NOMO-1 treated with dmso at 0.1 percent for 144 hours (cell line): ENCODE measurements at regions not wholly inside any gene's neighbourhood (a gene's known extent, or its start where the extent isn't known, plus 50 kb on each side); places are given as distances from the start of the nearest gene placed in this dataset.

ENCODE experiments used
- DNase-seq: peaks from one replicate; lab custom pipeline; 2025; ENCODE audit not compliant: unreplicated experiment; lab: John Stamatoyannopoulos, UW

DNA sequence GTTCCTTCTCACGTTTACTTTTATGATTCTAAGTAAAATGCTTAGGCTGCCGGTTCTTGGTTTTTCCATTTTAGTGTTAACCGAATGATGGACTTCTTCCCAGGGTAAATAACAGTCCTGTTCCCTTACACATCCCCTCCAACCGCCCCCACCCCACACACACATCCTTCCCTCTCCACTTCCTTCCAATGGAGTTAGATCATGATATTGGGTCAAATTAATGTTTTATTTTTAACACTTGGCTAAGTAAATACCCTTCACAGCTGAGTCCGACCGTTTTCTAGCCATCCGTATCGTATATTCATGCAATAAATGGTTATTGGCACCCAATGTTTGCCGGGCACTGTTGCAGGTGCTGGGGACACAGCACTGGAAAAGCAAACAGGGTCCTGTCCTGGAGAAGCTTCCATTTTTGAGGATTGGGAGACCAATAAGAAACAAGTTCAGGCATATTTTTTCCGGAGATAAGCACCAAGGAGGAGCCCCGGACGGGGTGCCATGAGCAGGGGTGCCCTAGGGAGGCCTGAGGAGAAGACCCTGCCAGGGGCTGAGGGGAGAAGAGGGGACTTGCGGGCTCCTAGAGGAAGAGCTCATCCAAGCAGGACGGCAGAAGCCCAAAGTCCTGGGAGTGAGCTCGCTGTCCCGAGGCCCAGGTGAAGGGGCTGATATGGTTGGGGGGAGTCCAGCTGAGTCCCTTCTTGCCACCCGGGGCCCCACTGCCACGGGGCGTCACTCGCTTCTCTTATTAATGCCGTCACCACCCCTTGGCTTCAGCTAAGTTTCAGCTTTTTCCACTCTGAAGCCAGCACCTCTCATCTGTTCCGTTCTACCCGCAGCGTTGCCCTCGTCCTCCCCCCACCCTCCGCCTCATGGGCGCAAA lies 126.0 kb upstream of the RET start:
- no peak for DNase-seq

DNA sequence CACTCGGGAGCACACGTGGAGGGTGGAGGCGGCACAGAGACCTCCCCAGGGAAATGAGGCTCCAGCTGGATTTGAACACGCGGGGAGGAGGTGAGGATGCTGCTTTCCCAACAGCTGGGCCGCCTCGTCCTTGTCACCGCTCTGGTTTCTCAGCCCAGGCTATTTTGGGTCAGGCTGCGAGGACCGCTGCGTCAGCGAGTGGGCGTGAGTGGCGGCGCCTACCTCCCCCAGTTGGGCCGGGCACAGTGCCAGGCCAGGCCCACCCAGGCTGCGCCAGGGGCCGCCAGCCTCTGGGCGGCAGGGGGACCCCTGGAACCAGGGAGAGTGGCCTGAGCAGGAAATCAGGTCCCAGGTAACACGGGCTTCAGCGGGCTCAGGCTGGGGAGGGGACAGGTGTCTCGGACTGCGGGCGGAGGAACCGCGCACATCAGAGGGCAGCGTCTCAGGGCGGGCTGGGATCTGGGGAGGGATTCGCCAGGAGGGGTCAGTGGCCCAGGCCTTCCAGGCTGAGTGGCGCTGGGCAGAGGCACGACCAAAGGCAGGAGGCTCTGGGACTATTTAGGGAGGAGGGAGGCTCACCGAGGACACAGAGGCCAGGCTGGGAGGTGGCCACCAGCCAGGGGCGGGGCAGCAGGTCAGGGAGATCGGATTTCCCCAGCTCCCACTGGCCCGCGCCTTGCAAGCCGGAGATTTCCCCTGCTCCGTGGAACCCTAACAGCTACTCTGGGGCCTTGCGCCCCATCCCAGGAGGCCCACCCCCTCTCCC lies 125.2 kb upstream of the RET start:
- no peak for DNase-seq

DNA sequence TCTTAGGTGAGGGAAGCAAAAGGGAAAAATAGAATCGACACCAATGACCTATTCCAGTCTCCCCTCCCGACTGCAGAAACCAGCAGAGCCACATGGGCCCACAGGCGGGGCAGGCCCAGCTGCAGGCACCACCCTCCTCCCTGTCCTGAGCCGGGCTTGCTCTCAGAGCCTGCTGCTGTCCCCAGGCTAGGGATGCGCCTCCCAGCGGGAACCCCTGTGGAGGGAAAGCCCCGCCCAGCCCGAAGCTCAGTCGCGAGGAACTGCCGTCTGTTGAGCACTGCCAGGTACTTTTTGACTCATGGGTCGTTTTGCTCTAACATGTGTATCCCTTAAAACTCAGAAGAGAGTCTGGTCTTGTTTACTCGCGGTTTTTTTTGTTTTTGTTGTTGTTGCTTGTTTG lies 124.5 kb upstream of the RET start:
- DNase-seq: no peak

DNA sequence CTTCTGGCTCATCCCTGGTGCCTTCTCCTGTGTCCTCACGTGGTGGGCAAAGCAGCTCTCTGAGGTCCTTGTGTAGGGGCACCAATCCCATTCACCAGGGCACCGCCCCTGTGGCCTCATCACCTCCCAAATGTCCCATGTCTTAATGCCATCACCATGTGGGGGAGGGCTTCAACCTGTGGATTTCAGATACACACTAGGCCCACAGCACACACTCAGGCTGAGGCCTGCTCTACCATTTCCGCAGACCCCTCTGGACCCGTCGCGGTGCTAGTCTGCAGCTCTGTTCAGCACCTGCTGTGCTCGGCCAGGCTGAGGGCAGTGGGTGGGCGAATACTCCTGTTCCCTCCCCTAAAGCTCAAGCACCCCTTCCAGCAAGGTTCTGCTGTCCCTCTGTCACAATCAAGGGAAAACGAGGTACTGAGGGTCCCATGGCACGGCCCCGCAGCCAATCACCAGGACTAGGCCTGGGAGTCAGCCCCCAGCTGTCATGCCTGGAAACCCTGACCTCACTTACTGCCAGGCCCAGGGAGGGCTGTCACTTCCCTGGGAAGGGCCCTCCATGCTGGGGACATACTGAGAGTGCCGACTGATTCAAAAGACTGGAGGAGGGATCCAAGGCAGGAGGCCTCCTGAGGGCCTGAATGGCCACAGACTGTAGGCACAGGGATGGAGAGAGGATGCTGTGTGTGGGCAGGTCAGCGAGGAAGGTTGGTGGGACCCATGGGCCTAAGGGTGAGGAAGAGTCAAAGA lies 123.8 kb upstream of the RET start:
- DNase-seq: no peak

DNA sequence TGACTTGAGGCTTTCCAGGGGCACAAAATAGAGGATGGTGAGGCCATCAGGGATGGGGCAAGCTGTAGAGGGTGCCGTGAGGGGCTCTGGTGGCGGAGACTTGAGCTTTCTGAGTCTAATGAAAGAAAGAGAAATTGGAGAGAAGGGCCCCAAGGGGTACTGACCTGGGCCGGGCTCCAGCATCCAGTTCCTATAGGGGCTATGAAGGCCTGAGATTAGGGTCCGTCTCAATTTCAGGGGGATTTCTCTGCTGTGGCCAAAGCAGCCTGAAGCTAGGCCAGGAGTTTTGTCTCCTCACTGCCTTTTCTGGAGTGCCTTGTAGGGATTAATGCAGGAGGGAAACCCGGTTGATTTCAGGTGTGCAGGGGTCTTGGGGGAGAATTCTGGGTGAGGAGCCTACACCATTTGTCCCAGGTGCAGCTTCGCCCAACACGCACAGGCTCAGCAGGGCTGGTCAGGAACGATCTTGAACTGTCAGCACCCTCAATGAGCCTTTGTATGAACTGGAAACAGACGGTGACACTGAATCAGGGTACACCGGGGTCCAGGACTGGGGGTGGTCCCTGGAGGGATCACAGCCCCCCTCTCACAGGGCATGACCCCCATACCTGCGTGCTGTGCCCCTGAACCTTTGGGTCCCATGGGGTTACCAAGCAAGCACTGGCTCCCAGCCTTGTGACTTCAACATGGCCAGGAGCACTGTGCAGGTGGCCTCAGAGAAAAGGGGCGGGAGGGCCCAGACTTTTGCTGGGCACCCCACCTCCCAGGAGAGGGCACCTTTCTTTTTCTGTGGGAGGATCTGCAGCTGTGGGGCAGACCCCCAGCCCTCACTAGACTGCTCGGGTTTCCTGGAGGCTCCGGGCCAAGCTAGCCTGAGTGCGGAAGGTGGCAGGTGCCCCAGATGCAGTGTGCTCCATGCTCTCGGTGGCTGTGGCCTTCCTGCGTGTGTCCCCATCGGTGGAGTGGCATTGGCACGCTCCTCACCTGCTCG lies 122.9 kb upstream of the RET start:
- no peak for DNase-seq

DNA sequence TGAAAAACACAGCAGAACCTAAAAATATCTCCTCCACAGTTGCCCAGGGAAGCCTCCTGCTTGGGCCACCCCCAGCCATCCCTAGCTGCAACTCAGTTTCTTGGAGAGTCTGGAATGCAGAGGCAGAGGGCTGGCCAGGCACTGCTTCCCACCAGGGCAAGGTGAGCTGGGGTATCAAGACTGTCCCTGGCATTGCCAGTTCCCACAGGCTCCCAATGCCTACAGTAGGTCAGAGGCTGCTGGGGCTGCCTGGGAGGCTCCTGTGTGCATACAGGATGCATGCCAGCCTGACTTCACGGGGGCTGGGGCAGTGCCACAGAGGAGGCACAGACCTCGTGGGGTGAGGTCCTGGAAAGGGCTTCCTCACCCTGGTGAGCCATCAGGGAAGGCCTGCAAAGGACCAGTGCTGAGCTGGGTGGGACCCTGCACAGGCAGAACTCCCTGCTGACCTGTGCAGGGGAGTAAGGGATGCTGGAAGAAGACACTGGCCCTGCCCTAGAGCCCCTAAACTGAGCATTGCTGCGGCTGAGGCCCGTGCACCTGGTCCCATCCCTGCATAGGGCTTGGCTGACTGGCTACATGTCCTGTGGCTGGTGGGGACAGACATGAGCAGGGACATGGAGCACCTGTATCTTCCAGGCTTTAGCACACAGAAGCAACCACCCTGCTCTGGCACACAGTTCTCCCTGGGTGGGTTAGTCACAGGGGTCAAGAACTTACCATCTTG lies 121.9 kb upstream of the RET start:
- DNase-seq: no peak

DNA sequence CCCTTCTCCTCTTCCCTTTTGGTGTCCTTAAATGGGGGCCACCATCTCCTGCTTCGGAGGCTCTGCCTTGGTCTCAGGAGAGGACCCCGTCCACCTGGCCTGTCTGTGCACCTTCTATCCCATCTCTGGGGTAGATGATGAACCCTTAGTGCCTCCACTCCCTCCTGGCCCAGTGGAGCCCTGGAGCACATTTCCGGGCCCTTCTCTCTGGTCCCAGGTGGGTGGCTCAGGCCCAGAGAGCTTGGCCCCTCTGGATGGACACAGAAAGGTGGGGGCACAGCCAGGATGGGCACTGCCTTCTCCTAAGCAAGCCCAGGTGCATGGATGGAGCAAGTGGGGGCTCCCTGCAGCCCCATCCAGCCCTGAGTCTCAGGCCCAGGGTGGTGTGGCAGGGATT lies 121.4 kb upstream of the RET start:
- DNase-seq: no peak

DNA sequence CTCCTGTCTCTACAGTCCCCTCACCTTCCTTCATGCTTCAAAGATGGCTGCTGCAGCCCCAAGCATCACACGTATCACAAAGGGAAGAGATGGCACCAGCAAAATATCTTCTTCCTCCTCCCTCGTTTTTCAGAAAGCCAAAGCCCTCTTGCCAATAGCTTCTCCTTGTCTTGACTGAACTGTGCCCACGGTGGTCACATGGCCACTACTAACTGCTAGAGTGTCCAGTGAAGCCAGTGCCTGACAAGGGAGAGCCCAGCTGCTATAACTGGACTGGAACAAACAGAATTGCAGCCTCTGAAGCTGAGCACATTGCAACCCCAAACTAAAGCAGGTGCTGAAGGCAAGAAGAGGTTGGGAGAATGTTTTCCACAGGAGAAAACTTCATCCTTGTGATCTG lies 120.8 kb upstream of the RET start:
- no peak for DNase-seq

DNA sequence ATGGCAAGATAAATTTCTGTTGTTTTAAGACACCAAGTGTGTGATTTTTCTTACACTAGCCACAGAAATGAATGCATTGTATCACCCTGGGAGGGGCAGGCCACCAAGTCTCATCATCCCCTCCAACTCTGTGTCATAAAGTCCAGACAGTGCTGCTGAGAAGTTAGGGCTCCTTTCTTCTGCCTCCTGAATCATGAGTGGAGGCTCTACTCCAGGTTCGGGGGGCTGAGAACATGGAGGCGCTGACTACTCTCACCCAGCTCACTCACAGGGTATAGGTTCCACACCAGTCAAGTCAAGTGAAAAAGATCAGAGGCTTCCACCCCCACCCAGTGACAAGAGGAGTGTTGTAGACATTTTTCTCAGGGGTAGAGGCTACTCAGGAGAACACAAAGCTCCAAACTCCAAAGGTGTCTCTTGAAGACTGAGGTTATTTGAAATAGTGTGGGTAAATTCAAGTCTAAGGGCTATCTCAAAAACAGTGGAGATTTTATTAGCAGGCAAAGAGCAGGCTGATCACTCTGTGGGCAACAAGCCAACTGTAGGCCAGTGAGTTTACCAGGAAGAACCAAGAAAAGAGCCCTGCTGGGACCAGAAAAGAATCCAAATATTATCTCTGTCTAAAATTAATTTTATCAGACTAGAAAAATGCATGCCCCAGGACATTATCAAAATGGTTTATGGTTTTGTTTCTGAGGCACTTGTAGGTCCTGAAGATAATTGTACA lies 118.6 kb upstream of the RET start:
- no peak for DNase-seq

DNA sequence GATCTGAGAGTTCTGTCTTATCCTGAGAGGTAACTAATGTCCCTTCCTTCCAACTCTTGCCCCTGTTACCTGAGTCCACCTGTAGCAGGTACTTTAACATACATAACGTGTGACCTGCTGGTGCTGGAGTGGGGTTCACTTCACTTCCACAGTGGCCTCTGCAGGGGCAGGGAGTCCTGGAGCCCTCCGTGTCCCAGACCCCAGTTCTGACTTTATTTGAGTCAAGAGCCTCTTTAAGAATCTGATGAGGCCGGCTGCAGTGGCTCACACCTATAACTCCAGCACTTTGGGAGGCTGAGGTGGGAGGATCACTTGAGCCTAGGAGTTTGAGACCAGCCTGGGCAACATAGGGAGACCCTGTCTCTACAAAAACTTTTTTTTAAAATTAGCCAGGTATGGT lies 117.0 kb upstream of the RET start:
- DNase-seq: no peak

DNA sequence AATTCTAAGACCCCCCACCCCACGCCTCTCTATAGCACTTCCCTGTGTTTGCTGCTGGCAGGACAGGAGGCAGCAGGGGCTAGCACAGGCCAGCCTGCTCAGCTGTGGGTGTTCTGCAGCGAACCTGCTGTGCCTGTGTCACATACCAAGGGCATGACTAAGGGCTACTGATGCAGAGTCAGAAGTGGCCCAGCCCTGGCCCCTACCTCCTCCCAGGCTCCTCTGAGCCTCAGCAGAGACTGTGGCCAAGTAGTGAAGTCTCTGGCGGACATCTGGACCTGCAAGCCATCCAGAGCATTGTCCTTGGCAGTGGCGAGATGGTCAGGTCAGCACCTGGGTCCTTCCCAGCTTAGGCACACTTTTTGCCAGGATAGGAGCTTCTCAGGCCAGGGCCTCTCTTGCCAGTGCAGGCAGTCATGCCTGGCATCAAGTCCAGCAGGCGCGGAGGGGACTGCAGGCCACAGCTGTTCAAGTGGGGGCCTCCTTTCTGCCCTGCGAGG lies 116.3 kb upstream of the RET start:
- no peak for DNase-seq

DNA sequence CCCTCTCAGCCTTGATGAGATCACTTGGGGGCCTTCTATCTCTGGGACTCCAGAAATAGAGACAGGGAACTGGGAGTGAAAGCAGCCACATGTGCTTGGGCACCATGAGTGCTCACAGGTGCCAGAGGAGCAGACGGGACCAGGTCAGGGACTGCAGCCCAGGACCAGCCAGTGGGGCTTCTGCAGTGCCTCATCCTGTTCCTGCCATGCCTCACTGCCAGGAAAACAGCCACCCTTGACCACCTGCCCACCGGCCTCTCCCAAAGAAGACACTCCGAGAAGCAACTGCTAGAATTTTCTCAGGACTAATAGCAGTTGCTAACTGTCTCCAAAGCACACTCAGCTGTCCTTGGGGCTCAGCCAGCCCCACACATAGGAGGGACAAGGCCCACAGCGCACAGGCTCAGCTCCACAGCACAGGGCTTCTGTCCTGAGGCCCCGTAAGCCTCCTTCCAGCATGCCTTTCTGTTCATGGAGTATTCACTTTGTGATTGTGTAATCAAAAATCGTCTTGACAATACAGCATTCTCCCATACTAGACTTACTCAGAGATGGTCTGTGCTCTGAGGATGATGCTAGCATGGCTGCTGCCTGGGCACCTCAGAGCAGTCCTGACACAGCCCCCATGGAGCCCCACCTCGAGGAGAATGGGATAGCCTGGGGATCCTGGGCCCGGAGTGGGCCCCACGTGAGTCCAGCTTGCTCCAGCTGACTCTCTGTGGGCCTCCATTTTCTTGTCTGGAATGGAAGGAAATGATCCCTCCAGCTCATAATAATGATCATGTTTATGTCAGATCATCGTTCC lies 115.7 kb upstream of the RET start:
- no peak for DNase-seq

DNA sequence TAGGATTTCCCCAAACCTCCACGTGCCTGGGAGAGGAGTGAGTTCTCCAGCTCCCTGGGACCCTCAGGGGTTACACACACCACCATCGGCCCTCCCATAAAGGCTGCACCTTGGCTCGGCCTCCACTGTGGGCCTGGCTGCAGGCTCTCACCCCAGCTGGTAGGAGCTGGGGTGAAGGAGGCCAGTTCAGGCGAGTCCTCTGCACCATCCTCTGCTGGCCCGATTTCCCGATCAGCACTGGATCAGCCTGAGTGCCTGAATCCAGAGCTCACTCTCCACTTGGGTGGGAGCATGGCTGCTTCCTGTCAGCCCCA lies 115.1 kb upstream of the RET start:
- no peak for DNase-seq

DNA sequence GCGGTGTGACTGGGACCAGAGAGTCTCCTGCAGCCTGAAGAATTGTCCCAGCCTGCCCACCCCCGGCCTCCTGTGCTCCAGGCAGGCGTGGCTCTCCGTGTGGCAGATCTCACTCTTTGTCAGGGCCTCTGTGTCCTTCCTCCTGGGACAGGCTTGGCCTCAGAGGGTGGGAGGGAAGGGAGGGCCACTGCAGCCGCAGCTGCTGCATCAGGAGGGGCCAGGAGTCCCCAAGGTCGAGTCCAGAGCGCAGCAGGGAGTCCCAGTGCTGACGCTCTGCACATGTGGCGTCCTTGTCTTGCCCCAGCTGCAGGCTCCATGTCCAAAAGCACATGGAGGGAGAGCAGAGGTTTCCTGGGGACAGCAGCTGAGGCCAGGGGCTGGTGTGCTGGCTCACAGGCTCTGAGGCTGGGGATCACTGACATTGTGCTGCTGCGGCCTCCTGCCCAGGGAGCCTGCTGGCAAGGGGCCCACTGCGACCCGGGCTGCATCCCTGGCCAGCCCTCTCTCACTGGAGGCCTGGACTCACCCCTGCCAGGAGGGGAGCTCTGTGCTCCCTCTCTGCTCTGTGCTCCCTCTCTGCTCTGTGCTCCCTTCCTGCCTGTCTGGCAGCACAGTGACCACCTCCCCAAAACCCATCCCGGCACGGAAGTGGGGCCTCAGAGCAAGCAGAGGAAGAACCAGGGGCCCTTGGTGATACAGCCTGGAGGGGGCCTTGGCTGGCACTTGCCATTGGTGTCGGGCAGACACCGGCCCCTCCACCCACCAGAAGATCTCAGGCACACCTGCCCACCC lies 114.6 kb upstream of the RET start:
- DNase-seq: no peak

DNA sequence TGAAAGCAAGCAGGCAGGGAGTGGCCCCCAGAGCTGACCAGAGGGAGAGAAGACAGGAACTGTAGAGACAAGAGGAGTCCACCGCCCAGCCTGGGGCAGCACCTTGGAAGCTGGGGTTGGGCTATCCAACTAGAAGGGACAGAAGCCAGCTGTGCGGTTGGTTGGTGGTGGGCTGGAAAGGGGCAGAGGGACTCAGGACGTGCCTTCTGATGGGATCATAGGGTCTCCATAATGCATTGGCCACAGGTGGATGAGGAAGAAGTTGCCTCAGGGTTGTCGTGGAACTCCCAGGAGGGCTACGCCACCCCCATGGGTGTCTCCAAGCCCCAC lies 114.0 kb upstream of the RET start:
- no peak for DNase-seq

DNA sequence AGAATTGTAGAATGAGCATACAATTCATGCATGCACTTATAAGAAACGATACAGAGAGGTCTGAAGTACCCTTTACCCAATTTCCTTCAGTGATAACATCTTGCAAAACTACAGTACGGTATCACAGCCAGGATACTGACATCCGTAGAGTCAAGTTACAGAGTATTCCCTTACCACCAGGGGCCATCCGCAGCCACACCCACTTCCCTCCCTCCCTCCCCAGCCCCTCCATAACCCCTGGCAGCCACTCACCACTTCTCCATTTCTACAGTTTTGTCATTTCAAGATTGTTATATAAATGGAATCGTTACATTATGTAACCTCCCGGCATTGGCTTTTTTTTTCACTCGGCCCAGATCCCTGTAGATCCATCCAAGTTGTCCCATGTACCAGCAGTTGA lies 113.6 kb upstream of the RET start:
- peak; percentile 86 for DNase-seq

DNA sequence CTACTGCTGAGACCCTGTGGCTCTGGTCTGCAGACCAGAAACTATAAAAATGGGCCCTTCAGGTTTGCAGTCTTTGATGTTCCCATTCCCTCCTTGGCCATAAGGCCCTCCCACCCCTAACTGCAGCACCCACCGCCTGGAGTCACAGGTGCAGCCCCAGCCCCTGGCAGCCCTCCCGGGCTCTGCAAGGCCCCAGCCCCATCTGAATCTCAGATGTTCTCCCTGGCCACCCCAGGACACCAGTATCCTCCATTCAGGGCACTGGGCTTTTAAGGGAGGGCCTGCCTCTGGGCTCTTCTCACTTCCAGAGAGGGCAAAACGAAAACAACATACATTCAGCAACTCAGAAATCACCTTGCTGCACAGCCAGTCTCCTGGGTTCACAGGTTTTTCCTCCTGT lies 107.7 kb upstream of the RET start:
- no peak for DNase-seq

DNA sequence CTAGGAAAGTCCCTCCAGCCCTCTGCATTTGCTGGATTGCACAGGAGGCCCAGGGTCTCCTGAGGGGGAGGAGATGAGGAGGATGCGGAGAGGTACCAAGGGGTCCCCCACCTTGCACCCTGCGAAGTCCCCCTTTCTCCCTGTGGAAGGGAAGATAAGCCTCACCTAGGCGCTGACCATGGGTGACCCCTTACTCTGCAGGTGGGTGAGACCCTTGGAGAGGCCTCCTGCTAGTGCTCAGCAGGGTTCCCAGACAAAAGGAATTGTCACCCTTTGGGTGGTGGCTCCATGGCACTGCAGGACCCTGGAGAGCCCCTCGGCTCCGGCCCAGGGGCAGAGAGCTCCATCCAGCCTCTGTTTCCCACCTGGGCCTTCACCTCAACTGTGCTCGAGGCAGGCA lies 107.0 kb upstream of the RET start:
- no peak for DNase-seq
